ENCODE measurements at regions not wholly inside any gene's neighbourhood (a gene's known extent, or its start where the extent isn't known, plus 50 kb on each side); places are given as distances from the start of the nearest gene placed in this dataset.

- Histone ChIP-seq H3K9ac (ENCODE audit: low read length) (peak overlapping the region; percentile 43), H3K9me2 (ENCODE audit: insufficient read depth, low read length) (no peaks in the 10 kb centered on the region), H3K27ac (ENCODE audit: low read length) (peak overlapping the region; percentile 79), H3F3A (ENCODE audit: insufficient read depth, low read length, poor library complexity, severe bottlenecking) (peaks cover 3% of the 10 kb centered on the region), H3K36me3 (ENCODE audit: insufficient read depth, low read length) (no peaks in the 10 kb centered on the region), H3K27me3 (ENCODE audit: insufficient read depth, low read depth, low read length) (no peaks in the 10 kb centered on the region), H4K20me1 (ENCODE audit: insufficient read depth) (no peaks in the 10 kb centered on the region), H3K79me2 (replicated peaks; ENCODE audit: insufficient read depth, low read length) (no peaks in the 10 kb centered on the region), H2AFZ (ENCODE audit: low read depth, low read length) (no peak overlapping the region), H3K4me3 (ENCODE audit: low read length) (peak overlapping the region; percentile 39), H3K4me2 (ENCODE audit: low read length) (no peak overlapping the region), H3K9me3 (ENCODE audit: low read length) (peaks cover 13% of the 10 kb centered on the region)
- no peak for TF ChIP-seq MXI1 (conservative IDR thresholded peaks at IDR 0.05; ENCODE audit: poor library complexity, severe bottlenecking)
- no peak for TF ChIP-seq RAD21 (conservative IDR thresholded peaks at IDR 0.05)
- TF ChIP-seq CTCF (IDR thresholded peaks at IDR 0.05; ENCODE audit: poor library complexity, severe bottlenecking): no peak
- no peak for TF ChIP-seq POLR2AphosphoS5 (IDR thresholded peaks at IDR 0.05)
- TF ChIP-seq, protein P1, sequence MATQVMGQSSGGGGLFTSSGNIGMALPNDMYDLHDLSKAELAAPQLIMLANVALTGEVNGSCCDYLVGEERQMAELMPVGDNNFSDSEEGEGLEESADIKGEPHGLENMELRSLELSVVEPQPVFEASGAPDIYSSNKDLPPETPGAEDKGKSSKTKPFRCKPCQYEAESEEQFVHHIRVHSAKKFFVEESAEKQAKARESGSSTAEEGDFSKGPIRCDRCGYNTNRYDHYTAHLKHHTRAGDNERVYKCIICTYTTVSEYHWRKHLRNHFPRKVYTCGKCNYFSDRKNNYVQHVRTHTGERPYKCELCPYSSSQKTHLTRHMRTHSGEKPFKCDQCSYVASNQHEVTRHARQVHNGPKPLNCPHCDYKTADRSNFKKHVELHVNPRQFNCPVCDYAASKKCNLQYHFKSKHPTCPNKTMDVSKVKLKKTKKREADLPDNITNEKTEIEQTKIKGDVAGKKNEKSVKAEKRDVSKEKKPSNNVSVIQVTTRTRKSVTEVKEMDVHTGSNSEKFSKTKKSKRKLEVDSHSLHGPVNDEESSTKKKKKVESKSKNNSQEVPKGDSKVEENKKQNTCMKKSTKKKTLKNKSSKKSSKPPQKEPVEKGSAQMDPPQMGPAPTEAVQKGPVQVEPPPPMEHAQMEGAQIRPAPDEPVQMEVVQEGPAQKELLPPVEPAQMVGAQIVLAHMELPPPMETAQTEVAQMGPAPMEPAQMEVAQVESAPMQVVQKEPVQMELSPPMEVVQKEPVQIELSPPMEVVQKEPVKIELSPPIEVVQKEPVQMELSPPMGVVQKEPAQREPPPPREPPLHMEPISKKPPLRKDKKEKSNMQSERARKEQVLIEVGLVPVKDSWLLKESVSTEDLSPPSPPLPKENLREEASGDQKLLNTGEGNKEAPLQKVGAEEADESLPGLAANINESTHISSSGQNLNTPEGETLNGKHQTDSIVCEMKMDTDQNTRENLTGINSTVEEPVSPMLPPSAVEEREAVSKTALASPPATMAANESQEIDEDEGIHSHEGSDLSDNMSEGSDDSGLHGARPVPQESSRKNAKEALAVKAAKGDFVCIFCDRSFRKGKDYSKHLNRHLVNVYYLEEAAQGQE (IDR thresholded peaks at IDR 0.05; ENCODE audit: borderline replicate concordance): no peak
- TF ChIP-seq SMC3 (conservative IDR thresholded peaks at IDR 0.05; ENCODE audit: poor library complexity): no peak
- TF ChIP-seq TAF1 (IDR thresholded peaks at IDR 0.05; ENCODE audit: low read depth): no peak
- no peak for TF ChIP-seq EZH2 (IDR thresholded peaks at IDR 0.05; ENCODE audit: borderline replicate concordance, insufficient read depth, low read length, poor library complexity, severe bottlenecking)
Measured at GRCh38 chr1:38444311-38444710, 397.7 kb upstream of the POU3F1 start.

DNA sequence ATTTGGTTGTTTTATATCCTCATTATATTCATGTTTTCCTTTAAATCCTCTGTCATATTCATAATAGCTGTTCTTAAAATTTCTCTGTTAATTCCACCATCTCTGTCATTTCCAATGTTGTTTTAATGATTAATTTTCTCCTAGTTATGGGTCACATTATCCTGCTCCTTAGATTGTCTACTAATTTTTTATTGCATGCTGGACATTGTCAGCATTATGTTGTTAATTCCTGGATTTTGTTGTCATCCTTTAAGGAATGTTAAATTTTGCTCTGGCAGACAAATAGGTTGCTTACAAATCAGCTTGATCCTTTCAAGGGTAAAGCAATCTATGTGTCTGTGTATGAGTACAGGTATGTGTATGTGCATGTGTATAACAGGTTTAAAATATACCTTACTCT is 393.8 kb upstream of the POU3F1 start:
- H3K27ac ChIP-seq (ENCODE audit: low read length): no peak overlapping the region
- no peaks in the 10 kb centered on the region for H4K20me1 ChIP-seq (ENCODE audit: insufficient read depth)
- no peak overlapping the region for H2AFZ ChIP-seq (ENCODE audit: low read depth, low read length)
- TF ChIP-seq, protein P1 (IDR thresholded peaks at IDR 0.05; ENCODE audit: borderline replicate concordance): no peak
- TF ChIP-seq MXI1 (conservative IDR thresholded peaks at IDR 0.05; ENCODE audit: poor library complexity, severe bottlenecking) (no peak), TAF1 (IDR thresholded peaks at IDR 0.05; ENCODE audit: low read depth) (no peak), CTCF (IDR thresholded peaks at IDR 0.05; ENCODE audit: poor library complexity, severe bottlenecking) (no peak), SMC3 (conservative IDR thresholded peaks at IDR 0.05; ENCODE audit: poor library complexity) (no peak), RAD21 (conservative IDR thresholded peaks at IDR 0.05) (no peak), EP300 (conservative IDR thresholded peaks at IDR 0.05; ENCODE audit: poor library complexity, severe bottlenecking) (no peak), EZH2 (IDR thresholded peaks at IDR 0.05; ENCODE audit: borderline replicate concordance, insufficient read depth, low read length, poor library complexity, severe bottlenecking) (no peak), POLR2AphosphoS5 (IDR thresholded peaks at IDR 0.05) (no peak)
- no peaks in the 10 kb centered on the region for H3K9me2 ChIP-seq (ENCODE audit: insufficient read depth, low read length)
- H3F3A ChIP-seq (ENCODE audit: insufficient read depth, low read length, poor library complexity, severe bottlenecking): peaks cover 3% of the 10 kb centered on the region
- H3K36me3 ChIP-seq (ENCODE audit: insufficient read depth, low read length): no peaks in the 10 kb centered on the region
- no peaks in the 10 kb centered on the region for H3K27me3 ChIP-seq (ENCODE audit: insufficient read depth, low read depth, low read length)
- H3K9me3 ChIP-seq (ENCODE audit: low read length): peaks cover 13% of the 10 kb centered on the region
- H3K4me2 ChIP-seq (ENCODE audit: low read length): no peak overlapping the region
- no peak overlapping the region for H3K9ac ChIP-seq (ENCODE audit: low read length)
- H3K79me2 ChIP-seq (replicated peaks; ENCODE audit: insufficient read depth, low read length): no peaks in the 10 kb centered on the region
- no peak overlapping the region for H3K4me3 ChIP-seq (ENCODE audit: low read length)

All from neural cell (in vitro differentiated cells).